Effector memory CD8-positive, alpha-beta T cell (primary cell): ENCODE measurements at regions not wholly inside any gene's neighbourhood (a gene's known extent, or its start where the extent isn't known, plus 50 kb on each side); places are given as distances from the start of the nearest gene placed in this dataset.

Experiments used
- ATAC-seq: fragments of 150-1000 bp; cut with Tn5 transposase; replicated peaks from 2 replicates; pipeline ENCODE4 v1.10.0; 2021; ENCODE audit warnings: mild to moderate bottlenecking, moderate library complexity
- DNase-seq, 3 experiments: peaks; one replicate each; pipeline ENCODE4 v3.0.0; 2021
- H3K27ac Mint-ChIP-seq, 2 donors: one replicate each; pipeline ENCODE4 v1.8.0; 2022; ENCODE audit warnings: mild to moderate bottlenecking in 2 of 2, mixed read lengths in 2 of 2, moderate library complexity in 2 of 2
- H3K27me3 Mint-ChIP-seq, 2 donors: one replicate each; pipeline ENCODE4 v1.8.0; 2022; ENCODE audit warnings: mixed read lengths in 2 of 2
- H3K36me3 Mint-ChIP-seq: one replicate; pipeline ENCODE4 v1.8.0; 2022; ENCODE audit warnings: mild to moderate bottlenecking, moderate library complexity, mixed read lengths; ENCODE audit not compliant: insufficient read depth
- H3K4me1 Mint-ChIP-seq, 2 donors: one replicate each; pipeline ENCODE4 v1.8.0; 2022; ENCODE audit warnings: low read depth in 2 of 2, mixed read lengths in 2 of 2
- H3K4me3 Mint-ChIP-seq, 2 donors: one replicate each; pipeline ENCODE4 v1.8.0; 2022; ENCODE audit warnings: mild to moderate bottlenecking in 2 of 2, mixed read lengths in 2 of 2, moderate library complexity in 2 of 2
- H3K9me3 Mint-ChIP-seq, 2 donors: one replicate each; pipeline ENCODE4 v1.8.0; 2022; ENCODE audit warnings: mixed read lengths in 2 of 2

- Mint-ChIP-seq H3K27ac (no peak overlapping the region), H3K36me3 (no peaks in the 10 kb centered on the region), H3K27me3 (peaks cover 54 to 56% of the 10 kb centered on the region in 2 donors), H3K9me3 (peaks cover 0 to 2% of the 10 kb centered on the region in 2 donors), H3K4me1 (no peaks in the 10 kb centered on the region), H3K4me3 (no peak overlapping the region)
- ATAC-seq: no peak
- DNase-seq: no peak
These were observed 178.8 kb upstream of the PMEPA1 start for GRCh38 chr20:57888591-57888990.

GRCh38 chr20:57884956-57885355 is 175.1 kb upstream of the PMEPA1 start:
- Mint-ChIP-seq H3K4me1 (no peaks in the 10 kb centered on the region), H3K27me3 (peaks cover 30 to 31% of the 10 kb centered on the region in 2 donors), H3K9me3 (peaks cover 0 to 2% of the 10 kb centered on the region in 2 donors), H3K4me3 (no peak overlapping the region), H3K36me3 (no peaks in the 10 kb centered on the region), H3K27ac (no peak overlapping the region)
- ATAC-seq (no peak), DNase-seq (no peak)

- peaks cover 0 to 2% of the 10 kb centered on the region in 2 donors for H3K9me3 Mint-ChIP-seq
- H3K36me3 Mint-ChIP-seq: no peaks in the 10 kb centered on the region
- ATAC-seq: no peak
- H3K27ac Mint-ChIP-seq: no peak overlapping the region
- no peak for DNase-seq
- H3K4me1 Mint-ChIP-seq: peaks cover 0 to under 1% of the 10 kb centered on the region in 2 donors
- no peak overlapping the region for H3K4me3 Mint-ChIP-seq
- peaks cover 33 to 37% of the 10 kb centered on the region in 2 donors for H3K27me3 Mint-ChIP-seq
These were observed 173.9 kb upstream of the PMEPA1 start for GRCh38 chr20:57883761-57884160.

GRCh38 chr20:57883224-57883623 is 173.4 kb upstream of the PMEPA1 start:
- H3K9me3 Mint-ChIP-seq: peaks cover 0 to 1% of the 10 kb centered on the region in 2 donors
- H3K36me3 Mint-ChIP-seq: no peaks in the 10 kb centered on the region
- H3K27ac Mint-ChIP-seq: no peak overlapping the region
- DNase-seq (no peak), ATAC-seq (no peak)
- H3K4me1 Mint-ChIP-seq: peaks cover 0 to 1% of the 10 kb centered on the region in 2 donors
- no peak overlapping the region for H3K4me3 Mint-ChIP-seq
- peaks cover 30 to 41% of the 10 kb centered on the region in 2 donors for H3K27me3 Mint-ChIP-seq

GRCh38 chr20:57882451-57883161 is 172.8 kb upstream of the PMEPA1 start:
- ATAC-seq: no peak
- no peak for DNase-seq
- Mint-ChIP-seq H3K4me3 (no peak overlapping the region), H3K9me3 (no peaks in the 10 kb centered on the region), H3K27ac (no peak overlapping the region), H3K27me3 (peaks cover 28 to 44% of the 10 kb centered on the region in 2 donors), H3K36me3 (no peaks in the 10 kb centered on the region), H3K4me1 (peaks cover 0 to 1% of the 10 kb centered on the region in 2 donors)

- Mint-ChIP-seq H3K27ac (no peak overlapping the region), H3K27me3 (peaks cover 32 to 48% of the 10 kb centered on the region in 2 donors), H3K4me1 (peaks cover 0 to 1% of the 10 kb centered on the region in 2 donors), H3K4me3 (no peak overlapping the region), H3K36me3 (peaks cover 2% of the 10 kb centered on the region), H3K9me3 (no peaks in the 10 kb centered on the region)
- DNase-seq (no peak), ATAC-seq (no peak)
These were observed 171.9 kb upstream of the PMEPA1 start for GRCh38 chr20:57881466-57882385.

- Mint-ChIP-seq H3K27ac (no peak overlapping the region), H3K9me3 (no peaks in the 10 kb centered on the region), H3K4me1 (peaks cover 0 to 1% of the 10 kb centered on the region in 2 donors), H3K36me3 (peaks cover 2% of the 10 kb centered on the region), H3K4me3 (no peak overlapping the region), H3K27me3 (peaks cover 32 to 48% of the 10 kb centered on the region in 2 donors)
- DNase-seq: no peak
- no peak for ATAC-seq
These were observed 170.7 kb upstream of the PMEPA1 start for GRCh38 chr20:57880571-57880892.

GRCh38 chr20:57879779-57880570 is 170.2 kb upstream of the PMEPA1 start:
- no peaks in the 10 kb centered on the region for H3K9me3 Mint-ChIP-seq
- H3K27me3 Mint-ChIP-seq: peaks cover 26 to 44% of the 10 kb centered on the region in 2 donors
- H3K4me3 Mint-ChIP-seq: no peak overlapping the region
- no peak for DNase-seq
- ATAC-seq: no peak
- H3K4me1 Mint-ChIP-seq: peaks cover 0 to 1% of the 10 kb centered on the region in 2 donors
- peaks cover 2% of the 10 kb centered on the region for H3K36me3 Mint-ChIP-seq
- no peak overlapping the region for H3K27ac Mint-ChIP-seq

GRCh38 chr20:57879437-57879778 is 169.6 kb upstream of the PMEPA1 start:
- Mint-ChIP-seq H3K27me3 (peaks cover 23 to 40% of the 10 kb centered on the region in 2 donors), H3K4me1 (peaks cover 0 to 1% of the 10 kb centered on the region in 2 donors), H3K4me3 (no peak overlapping the region), H3K27ac (no peak overlapping the region), H3K9me3 (no peaks in the 10 kb centered on the region), H3K36me3 (peaks cover 2% of the 10 kb centered on the region)
- no peak for ATAC-seq
- DNase-seq: no peak

- Mint-ChIP-seq H3K27me3 (peaks cover 18 to 34% of the 10 kb centered on the region in 2 donors), H3K36me3 (peaks cover 2% of the 10 kb centered on the region), H3K4me3 (no peak overlapping the region), H3K4me1 (peaks cover 0 to 1% of the 10 kb centered on the region in 2 donors), H3K9me3 (no peaks in the 10 kb centered on the region), H3K27ac (no peak overlapping the region)
- DNase-seq (no peak), ATAC-seq (no peak)
These were observed 169.1 kb upstream of the PMEPA1 start for GRCh38 chr20:57878786-57879424.

GRCh38 chr20:57877995-57878394 is 168.2 kb upstream of the PMEPA1 start:
- Mint-ChIP-seq H3K4me3 (no peak overlapping the region), H3K36me3 (peaks cover 2% of the 10 kb centered on the region), H3K4me1 (peaks cover 0 to 1% of the 10 kb centered on the region in 2 donors), H3K27ac (no peak overlapping the region), H3K9me3 (no peaks in the 10 kb centered on the region), H3K27me3 (peaks cover 17 to 34% of the 10 kb centered on the region in 2 donors)
- no peak for DNase-seq
- ATAC-seq: no peak

- no peak for ATAC-seq
- Mint-ChIP-seq H3K9me3 (no peaks in the 10 kb centered on the region), H3K4me1 (peaks cover 0 to 1% of the 10 kb centered on the region in 2 donors), H3K36me3 (peaks cover 2% of the 10 kb centered on the region), H3K4me3 (no peak overlapping the region), H3K27ac (no peak overlapping the region), H3K27me3 (peaks cover 17 to 32% of the 10 kb centered on the region in 2 donors)
- DNase-seq: no peak
These were observed 167.5 kb upstream of the PMEPA1 start for GRCh38 chr20:57877131-57877824.
